ENCODE measurements at regions not wholly inside any gene's neighbourhood (a gene's known extent, or its start where the extent isn't known, plus 50 kb on each side); places are given as distances from the start of the nearest gene placed in this dataset.

DNA sequence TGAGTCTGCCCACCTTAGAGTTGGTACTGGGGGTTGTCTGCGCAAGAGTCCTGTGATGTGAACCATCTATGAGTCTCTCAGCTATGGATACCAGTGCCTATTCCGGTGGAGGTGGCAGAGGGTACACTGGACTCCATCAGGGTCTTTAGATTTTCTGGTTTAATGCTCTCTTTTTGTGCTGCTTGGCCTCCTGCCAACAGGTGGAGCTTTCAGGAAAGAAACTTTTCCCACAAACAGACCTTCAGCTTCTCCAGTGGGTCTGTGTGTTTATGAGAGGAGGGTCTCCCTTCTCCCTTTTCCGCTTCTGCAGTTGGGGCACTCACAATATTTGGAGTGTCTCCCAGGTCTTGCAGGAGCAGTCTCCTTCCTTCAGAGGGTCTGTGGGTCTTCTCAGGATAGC lies 1721.9 kb upstream of the SLC39A10 start:
- TF ChIP-seq, protein P1, sequence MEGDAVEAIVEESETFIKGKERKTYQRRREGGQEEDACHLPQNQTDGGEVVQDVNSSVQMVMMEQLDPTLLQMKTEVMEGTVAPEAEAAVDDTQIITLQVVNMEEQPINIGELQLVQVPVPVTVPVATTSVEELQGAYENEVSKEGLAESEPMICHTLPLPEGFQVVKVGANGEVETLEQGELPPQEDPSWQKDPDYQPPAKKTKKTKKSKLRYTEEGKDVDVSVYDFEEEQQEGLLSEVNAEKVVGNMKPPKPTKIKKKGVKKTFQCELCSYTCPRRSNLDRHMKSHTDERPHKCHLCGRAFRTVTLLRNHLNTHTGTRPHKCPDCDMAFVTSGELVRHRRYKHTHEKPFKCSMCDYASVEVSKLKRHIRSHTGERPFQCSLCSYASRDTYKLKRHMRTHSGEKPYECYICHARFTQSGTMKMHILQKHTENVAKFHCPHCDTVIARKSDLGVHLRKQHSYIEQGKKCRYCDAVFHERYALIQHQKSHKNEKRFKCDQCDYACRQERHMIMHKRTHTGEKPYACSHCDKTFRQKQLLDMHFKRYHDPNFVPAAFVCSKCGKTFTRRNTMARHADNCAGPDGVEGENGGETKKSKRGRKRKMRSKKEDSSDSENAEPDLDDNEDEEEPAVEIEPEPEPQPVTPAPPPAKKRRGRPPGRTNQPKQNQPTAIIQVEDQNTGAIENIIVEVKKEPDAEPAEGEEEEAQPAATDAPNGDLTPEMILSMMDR (IDR thresholded peaks at IDR 0.05; ENCODE audit: low read depth, low read length) = no peak
- no peak for TF ChIP-seq EZH2phosphoT487 (IDR thresholded peaks at IDR 0.05; ENCODE audit: low read depth)
